NCI-H446 treated with DMSO at 0.1 percent for 48 hours (cell line): ENCODE measurements at regions not wholly inside any gene's neighbourhood (a gene's known extent, or its start where the extent isn't known, plus 50 kb on each side); places are given as distances from the start of the nearest gene placed in this dataset.

Experiments
- DNase-seq: peaks from one replicate; lab custom pipeline; 2025; lab: John Stamatoyannopoulos, UW

DNA sequence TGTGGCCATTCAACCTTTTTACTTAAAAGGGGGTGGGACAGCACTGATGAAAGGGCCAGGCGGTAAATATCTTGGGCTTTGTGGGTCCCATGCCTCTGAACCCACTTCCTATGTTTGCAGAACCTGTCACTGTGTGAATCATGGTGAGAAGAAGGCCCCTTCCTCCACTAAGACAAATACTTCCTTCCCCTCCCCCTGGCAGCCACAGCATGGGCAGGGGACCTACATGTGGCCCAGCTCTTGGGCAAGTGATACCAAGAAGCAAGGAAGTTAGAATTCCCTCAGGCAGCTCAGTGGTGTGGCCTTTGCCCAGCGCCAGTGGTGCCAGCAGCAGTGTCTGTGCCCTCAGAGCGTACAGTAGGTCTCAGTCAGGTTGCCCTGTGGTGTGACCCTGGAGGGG is 168.6 kb downstream of the TRIM33 start:
- no peak for DNase-seq

DNA sequence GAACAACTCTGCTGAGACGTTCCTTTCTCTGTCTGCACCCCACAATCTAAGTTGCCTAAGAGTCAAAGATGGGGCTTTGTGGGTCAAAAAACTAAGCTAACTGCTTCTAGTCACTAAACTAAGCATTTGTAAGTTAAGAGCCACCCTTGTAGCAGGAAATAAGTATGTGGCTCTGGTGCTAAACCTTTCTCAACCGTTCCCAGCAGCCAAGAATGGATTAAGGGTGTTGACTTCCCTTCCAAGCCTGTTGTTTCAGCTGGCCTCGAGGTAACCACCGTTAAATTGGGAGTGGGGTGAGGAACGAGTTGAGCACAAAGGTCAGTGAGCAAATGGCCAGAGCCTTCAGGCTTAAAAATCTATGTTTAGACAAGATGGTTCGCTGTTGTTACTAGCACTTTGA is 169.1 kb downstream of the TRIM33 start:
- DNase-seq: no peak

DNA sequence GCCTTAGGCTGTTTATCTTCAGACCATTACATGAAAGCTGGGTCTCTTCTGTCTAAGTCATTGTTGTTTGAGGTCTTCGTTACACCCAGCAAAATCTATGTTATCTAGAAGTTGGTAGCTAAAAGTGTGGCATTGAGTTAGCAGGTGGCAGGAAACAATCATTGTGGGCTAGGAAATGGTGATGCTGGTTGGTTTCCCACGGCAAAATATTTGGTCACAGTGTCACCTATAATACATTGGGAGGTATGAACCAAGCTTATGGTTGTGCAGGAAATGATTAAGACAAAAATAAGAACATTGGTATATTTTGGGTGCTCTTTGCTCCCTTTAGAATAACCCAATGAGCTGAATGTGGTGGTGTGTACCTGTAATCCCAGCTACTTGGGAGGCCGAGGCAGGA is 169.7 kb downstream of the TRIM33 start:
- no peak for DNase-seq

DNA sequence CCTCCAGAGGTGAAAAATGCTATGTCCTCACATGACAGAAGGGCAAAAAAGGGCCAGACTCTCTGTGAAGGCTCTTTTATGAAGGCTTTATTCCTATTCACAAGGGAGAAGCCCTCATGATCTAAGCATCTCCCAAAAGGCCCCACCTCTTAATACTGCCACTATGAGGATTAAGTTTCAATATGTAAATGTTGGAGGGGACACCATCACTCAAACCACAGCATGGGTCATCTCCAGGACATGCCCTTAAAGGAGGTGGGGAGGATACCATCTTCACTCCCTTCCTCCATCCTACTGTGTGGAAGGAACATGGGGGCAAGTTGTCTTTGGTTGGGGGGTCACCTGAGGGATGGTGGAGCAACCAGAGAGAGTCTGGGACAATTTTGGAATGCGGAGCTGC is 170.1 kb downstream of the TRIM33 start:
- DNase-seq: no peak

DNA sequence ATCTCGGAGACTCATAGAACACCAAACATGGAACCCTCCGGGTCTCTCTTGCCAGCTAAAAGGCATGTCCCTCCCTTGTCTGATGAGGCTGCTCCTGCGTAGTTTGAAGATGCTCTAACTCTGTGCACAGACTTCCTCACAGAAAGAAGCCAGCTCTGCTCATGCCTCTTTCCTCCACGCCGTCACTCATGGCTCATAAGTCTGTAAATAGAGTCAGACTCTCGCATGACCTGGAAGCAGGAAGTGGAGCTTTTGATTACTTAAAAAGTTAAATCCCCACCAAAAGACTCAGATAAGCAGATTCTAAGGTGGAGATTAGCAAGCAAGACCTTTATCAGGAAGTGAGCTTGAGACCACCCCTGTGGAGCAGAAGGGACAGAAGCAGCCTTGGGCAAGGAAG is 171.6 kb downstream of the TRIM33 start:
- no peak for DNase-seq

DNA sequence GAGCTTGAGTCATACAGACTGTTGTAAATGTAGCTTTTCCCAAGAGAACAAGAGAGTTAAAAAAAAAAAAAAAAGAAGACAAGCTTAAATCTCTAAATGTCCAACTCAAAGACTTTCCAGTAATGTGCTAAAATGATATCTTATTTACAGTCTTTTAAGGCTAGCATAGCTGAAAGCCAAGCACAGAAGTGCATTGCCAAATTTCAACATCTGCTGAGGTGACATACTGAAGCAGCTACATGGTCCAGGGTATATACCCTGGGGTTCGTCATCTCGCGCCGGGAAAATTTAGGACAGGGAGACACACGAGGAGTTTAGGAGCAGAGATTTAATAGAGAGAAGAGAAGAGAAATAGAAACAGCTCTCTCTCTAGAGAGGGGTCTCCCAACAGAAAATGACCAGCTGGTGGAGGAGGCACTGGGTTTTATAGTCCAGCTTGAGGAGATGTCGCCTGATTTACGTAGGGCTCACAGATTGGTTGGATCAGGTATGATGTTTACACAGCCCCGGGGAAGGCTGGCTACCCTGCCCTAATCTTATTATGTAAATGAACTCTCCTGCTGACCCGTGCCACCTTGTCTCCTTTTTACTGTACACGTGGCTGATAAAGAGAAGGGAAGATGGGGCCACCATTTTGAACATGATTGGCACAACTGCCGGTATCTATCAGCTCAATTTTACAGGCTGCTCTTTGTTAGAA is 172.7 kb downstream of the TRIM33 start:
- DNase-seq: no peak

DNA sequence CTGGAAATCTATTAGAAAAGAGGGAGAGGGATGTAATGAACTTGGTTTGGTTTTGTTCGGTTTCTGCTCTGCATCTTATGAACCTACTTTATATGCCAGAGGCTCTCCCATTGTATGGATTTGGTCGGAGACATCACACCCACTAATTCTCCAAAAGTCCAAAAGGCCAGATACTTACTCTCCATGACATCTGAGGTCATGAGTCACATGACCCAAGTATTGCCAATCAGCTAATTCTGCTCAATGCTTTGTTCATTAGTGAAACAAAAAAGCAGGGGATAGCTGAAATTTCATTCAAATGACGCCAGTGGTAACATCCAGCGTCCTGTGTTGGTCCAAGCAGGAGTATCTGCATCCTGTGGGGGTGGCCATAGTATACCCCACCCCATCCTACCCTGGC is 173.6 kb downstream of the TRIM33 start:
- DNase-seq: no peak

DNA sequence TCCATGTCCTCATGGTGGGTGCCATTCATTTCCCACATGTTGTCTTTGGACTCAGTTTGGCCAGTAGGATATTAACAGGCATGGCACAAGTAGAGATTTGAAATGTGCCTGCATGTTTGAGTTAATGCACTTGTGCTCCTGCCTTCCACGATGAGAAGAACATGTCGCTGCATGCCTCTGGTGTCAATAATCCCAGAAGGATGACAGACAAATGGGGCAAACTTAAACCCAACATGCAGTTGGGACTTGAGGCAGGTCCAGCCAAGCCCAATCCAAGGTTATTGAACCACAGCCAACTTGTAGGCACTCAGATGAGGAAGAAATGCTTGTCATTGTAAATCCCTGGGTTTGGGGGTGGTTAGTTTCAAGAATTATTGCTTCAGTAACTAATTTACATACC is 174.6 kb downstream of the TRIM33 start:
- DNase-seq: no peak

DNA sequence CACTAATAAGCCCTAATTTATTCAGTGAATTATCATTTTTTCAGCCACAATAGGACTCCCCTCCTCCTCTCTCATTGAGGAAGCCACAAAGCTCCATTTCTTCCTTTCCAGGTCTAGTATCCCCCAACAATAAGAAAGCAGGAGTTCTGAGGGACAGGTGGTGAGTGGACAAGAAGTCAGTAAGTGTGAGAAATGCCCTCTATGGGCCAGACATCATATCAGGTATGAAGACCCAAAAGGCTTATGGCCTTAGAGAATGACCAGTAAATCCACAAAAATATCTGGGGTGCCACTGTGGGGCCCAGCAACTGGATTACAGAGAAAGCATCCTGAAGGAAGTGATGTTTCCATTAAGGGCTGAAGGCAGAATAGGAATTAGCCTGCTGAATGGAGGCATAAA is 175.7 kb downstream of the TRIM33 start:
- DNase-seq: no peak

DNA sequence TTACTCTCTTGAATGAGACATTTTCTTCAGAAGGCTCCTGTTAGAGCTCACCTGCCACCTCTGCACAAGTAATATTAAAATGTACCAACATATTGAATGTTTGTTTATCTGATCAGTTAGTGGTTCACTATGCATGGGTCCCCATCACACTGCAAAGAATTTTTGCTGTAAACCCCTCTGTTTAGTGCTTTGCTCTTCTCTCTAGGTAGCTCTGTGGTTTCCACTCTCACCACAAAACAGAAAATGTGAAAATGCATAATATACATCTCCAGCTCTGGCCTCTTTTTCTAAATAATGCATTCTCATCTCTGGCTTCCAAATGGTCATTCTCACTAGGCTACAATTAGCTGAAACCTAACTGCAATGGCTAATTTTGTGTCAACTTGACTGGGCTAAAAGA is 176.7 kb downstream of the TRIM33 start:
- DNase-seq: no peak

DNA sequence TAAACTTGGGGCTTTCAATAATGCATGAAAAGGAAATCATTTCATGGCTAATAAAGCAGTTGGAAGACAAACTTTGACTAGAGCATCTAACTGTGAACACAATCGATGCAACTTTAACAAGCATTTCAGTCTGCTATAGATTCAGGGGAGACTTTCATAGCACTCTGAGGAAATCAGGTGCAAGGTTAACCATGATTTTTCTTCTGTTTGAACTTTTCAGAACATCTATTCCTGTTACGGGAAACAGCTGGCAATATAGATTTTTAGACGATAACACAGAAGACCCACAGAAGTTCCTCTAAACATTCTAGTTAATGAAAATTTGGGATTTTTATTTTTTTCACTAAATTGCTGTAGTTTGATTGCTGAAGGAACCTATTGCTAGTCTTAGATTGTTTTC is 177.3 kb downstream of the TRIM33 start:
- no peak for DNase-seq

DNA sequence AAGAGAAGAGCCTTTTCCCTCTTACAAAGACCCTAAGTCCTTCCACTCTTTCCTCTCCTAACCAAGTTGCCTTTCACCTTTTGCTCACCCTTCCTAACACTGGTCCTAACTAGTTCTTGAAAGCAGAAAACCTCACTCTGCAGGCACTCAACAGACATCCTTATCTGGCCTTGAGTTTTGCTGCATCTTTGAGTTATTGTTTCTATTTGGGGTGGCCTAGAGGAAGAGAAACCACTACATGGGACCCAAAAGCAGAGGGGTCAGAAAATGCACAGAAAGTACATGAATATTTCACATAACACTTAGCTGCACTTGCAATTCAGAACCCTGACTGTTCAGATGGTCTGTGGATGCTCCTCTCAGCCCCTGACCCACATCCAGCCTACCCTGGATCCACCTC is 178.3 kb upstream of the SYT6 start:
- no peak for DNase-seq

DNA sequence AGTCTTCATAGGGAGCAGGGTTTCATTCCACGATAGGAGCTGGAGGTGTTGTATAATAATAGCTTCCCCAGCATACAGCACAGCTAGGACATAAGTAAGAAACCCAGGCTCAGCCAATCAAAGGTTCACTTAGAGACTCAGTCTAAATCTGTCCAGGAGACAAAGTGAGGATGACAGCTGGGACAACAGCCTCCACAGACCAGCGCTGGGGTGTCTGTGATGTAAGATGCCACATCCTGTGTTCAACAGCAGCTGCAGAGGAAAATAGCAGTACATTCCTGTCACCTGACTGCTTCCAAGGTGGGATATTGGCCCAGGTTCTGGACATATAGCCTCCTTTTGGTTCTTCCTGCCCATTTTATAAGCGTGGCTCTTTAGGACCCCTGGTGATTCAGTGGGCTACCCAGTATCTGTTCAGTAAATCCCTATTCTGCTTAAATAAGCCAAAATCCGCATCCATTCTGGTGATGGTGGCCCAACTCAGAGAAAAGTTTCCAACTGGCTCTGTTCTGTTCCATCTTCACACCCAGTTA is 176.8 kb upstream of the SYT6 start:
- DNase-seq: no peak

DNA sequence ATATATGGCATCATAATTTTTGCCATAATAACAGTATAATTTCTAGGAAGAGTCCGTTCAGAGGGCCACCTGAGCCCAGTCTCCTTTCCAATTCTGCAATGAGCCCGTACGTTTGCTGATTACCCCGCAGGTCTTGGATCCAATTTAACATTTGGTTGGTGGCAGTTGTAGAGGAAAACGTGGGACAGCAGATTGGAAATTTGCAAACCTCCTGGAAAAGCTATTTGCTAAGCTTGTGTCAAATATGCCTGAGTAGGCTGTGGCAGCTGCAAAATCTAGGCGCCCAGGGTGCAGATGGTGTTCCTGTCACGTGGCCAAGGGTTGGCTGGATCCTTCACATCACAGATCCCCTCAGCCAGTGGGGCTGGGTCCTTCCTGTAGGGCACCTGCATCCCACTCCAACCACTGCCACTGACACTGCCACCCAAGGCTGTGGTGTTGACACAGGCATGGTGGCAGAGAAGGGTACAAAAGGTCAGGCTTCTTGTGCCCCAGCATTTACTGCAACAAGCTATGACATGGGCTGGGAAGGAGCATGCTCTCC is 174.8 kb upstream of the SYT6 start:
- DNase-seq: peak; percentile 39

DNA sequence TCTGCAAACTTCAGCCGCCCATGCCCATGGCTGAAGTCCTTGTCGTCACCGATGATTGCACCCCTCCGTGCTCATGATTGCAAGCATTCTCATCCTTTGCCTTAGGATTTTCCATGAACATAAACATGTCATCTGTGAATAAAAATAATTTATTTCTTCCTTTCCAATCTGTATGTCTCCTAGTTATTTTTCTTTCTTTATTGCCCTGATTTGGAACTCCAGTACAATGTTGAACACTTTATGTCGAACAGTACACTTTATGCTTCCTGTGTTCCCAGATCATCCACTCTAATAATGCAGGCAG is 170.9 kb upstream of the SYT6 start:
- no peak for DNase-seq

DNA sequence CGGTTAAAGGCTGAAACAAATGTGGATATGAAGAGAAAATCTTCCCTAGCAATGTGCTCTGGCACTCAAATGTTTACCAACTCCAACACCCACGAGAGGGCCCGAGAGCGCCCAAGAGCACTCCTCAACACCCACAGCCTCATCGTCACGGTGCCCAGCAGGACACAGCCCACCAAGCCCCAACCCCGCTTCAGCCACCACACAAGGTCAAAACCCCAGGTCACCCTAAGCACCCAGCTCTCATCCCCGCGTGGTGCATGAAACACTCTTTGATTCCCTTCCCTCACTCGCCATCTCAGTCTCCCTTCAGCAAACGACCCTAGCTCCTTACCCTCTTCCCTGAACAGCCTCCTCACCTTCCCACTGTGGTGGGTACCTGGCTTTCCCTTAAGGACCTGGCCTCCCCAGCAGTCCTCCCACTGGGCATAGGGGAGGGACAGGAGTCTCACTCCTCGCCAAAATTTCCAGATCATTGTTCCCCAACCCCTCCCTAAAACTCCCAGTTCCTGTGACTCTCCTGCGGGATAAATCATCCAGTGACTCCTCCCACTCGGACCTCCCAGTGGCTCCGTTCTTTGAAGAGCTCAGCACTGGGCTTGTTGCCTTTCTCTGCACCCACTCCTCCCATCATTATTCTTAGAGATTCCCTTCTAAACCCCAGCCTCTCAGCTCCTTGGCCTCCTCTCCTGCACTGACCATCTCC is 170.4 kb upstream of the SYT6 start:
- DNase-seq: no peak

DNA sequence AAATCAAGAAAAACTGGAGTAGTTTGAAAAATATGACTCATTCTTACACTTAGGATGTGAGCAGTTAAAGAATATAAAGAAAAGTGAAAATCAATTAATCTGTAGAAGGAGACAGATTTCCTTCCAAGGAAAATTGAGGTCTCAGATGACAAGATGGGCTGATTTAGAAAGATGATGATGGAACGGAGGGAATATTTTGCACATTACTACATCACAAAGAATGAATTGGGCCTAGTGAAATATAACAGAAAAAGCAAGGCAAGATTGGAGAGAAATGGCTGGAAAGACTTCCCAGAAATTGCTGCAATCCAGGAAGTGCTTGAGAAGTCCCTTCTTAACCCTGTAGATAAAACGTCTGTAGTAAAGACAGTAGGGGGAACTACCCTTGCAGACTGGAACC is 169.1 kb upstream of the SYT6 start:
- no peak for DNase-seq

DNA sequence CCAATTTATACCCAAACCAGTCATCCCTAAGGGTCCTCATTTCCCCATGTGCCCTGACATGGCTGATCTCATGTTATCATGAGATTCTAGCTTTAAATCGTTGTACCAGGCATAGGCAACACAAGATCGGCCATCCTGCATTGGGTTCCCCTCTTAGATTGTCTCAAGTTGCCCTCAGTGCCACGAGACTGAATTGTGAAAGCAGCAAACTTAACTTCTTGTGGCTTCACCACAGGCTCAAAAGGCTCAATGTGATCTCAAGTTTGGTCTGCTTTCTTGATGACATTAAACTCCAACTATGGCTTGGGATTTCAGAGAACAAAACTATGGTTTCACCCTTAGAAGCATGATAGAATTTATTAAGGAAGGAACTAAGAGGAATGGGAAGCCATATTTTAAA is 168.5 kb upstream of the SYT6 start:
- DNase-seq: no peak

DNA sequence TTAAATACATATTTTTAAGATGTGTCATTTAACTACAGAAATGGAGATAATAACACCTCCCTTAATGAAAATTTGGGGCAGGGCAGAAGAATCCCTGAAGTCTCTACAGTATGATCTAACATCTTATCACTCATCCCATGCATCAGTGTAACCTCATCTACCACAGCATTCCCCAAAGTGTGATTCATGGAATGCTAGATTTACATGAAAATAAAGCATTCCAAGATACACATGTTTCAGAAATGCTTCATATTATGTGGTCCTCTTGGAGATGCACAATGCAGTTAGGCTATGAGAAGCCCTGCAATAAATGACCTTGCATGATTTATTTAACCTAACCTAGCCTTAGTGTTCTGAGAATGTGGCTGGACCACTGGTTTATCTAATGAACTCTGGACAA is 166.9 kb upstream of the SYT6 start:
- DNase-seq: no peak

DNA sequence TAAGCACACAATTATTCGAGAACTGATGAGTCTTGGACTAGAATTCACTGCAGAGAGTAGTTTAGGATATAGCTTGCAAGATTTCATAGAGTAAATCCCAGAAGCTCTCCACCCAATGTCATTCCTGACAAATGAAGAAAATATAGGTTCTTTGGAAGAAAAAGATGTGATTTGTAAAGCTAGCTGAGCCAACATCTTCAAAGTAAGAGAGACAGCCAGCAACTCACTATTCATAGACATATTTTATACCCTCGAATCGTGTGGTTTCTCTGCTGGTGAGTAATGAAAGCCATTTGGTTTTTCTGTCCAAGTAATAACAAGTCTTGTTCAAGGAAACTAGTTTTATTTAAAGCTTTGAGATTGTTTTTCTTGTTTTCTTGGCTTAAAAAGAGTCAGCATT is 165.7 kb upstream of the SYT6 start:
- DNase-seq: no peak

DNA sequence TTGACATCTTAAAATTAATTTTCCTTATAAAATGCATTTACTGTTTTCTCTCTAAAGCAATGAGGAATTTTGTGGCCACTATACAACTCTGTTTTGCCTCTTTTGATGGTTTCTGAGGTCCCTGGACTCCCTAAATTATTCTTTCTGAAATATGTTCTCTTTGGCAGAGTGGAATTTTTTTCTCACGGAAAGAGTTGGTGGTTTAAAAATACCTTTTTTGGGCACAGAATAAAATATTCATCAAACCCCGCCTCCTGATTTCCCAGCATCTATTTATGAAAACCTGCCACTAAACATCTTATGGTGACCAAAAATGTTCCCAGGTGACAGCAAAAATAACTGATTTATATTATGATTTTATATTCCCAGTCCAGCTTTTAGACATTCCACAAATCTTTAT is 165.3 kb upstream of the SYT6 start:
- DNase-seq: no peak

DNA sequence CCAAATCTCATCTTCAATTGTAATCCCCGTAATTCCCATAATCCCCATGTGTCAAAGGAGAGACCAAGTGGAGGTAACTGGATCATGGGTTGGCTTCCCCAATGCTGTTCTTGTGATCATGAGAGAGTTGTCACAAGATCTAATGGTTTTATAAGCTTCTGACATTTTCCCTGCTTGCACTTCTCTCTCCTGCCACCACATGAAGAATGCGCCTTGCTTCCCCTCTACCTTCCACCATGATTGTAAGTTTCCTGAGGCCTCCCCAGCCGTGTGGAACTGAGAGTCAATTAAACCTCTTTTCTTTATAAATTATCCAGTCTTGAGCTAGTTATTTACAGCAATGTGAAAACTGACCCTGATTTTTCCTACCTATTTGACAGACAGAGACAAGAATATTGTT is 162.5 kb upstream of the SYT6 start:
- DNase-seq: no peak

DNA sequence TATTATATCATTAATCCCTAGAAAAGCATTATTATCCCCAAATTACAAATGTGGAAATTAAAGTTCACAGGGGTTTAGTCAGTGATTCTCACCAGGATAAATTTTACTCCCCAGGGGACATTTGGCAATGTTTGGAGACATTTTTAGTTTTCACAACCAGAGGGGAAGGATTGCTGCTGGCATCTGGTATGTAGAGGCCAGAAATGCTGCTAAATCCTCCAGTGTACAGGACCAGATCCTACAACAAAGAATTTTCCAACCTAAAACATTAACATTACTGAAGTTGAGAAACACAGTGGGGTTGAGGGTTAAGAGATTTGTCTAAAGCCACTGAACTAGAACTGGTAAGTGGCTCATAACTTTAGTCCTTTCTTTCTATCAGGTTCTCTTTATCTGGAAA is 162.0 kb upstream of the SYT6 start:
- DNase-seq: no peak

DNA sequence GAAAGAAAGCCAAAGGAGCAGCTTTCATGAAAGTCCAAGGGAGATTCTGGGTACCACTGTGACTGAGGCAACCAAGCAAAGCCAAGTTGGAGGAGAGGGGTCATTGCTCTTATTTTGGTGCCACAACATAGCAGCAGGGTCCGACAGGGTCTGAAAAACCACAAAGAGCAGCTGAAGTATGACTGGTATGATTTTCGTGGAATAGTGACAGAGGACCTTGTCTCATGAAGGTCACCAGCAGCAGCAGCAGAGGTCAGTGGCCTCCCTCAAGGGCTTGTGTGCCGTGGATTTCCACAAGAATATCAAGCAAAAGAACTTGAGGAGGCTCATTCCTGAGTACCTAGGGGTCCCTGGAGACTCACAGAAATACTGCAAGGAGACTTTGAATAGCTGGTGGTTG is 160.9 kb upstream of the SYT6 start:
- no peak for DNase-seq
